Brain microvascular endothelial cell (primary cell): ENCODE measurements at regions not wholly inside any gene's neighbourhood (a gene's known extent, or its start where the extent isn't known, plus 50 kb on each side); places are given as distances from the start of the nearest gene placed in this dataset.

ENCODE experiments used
- DNase-seq: peaks from one replicate; pipeline ENCODE4 v3.0.0-alpha.2; 2020
- H3K27ac ChIP-seq: fragments of 250-450 bp; sonication (Bioruptor Pico); 2 replicates; pipeline ENCODE4 v1.5.1; 2020; ENCODE audit warnings: mild to moderate bottlenecking, moderate library complexity
- H3K27me3 ChIP-seq: fragments of 250-450 bp; sonication (Bioruptor Pico); replicated peaks from 2 replicates; pipeline ENCODE4 v1.5.1; 2020; ENCODE audit warnings: mild to moderate bottlenecking
- H3K36me3 ChIP-seq: fragments of 250-450 bp; sonication (Bioruptor Pico); replicated peaks from 2 replicates; pipeline ENCODE4 v1.5.1; 2020; ENCODE audit warnings: mild to moderate bottlenecking
- H3K4me3 ChIP-seq: 2 replicates; pipeline ENCODE4 v1.5.1; 2011; ENCODE audit warnings: low read depth, mild to moderate bottlenecking, control low read depth, low read length, moderate library complexity
- CTCF ChIP-seq: IDR thresholded peaks from 2 replicates; pipeline ENCODE4 v1.5.1; 2011; ENCODE audit warnings: low read depth, mild to moderate bottlenecking, moderate library complexity, low read length, control low read depth, inconsistent platforms; ENCODE audit errors: missing control alignments
- in situ Hi-C: cut with HindIII; loops from 2 replicates; pipeline ENCODE4 v1.10.0; 2017; ENCODE audit warnings: low sequenced_read_pairs, low pct_ligation_motif_present

DNA sequence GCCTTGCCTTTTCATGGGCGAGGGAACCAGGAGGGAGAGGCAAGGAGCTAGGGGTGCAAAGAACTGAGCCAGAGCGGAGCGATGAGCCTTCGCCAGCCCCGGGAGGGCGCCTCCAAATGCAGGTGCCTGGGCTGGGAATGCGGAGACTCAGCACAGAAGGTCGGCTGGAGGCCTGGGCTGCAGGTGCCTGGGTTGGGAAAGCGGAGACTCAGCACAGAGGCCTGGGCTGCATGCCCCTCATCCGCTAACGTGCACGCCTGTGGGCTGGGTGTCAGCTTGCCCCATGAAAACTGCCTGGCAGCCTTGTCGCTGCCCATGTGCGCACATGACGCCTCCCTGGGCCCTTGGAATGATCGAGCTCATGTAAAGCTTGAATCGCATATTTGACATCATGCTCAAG is 51.8 kb downstream of the POM121L12 start:
- no peak for DNase-seq
- Histone ChIP-seq H3K4me3 (no peak overlapping the region), H3K27me3 (no peaks in the 10 kb centered on the region), H3K27ac (no peak overlapping the region), H3K36me3 (no peaks in the 10 kb centered on the region)
- TF ChIP-seq CTCF = no peak
- in situ Hi-C loops = no loop called here

DNA sequence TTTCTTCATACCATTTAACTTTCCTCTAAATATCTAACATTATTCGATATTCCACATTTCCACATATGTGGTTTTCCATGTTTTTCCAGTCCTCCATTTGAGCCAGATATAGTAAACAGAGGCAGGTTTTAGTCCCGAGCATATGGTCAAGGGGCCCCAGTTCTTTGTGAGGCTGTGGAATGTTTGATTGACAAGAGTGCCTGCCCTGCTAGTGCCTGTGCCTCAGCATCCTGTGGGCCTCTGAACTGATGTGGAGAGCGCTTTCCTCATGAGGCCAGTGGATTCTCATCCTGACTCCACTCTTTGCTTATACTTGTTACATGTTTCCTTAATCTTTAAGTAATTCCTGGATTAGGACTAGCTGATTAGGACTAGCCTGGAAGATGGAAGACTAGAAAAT is 58.8 kb downstream of the POM121L12 start:
- H3K4me3 ChIP-seq = no peak overlapping the region
- no peak overlapping the region for H3K27ac ChIP-seq
- H3K36me3 ChIP-seq = no peaks in the 10 kb centered on the region
- in situ Hi-C loops = no loop called here
- H3K27me3 ChIP-seq = no peaks in the 10 kb centered on the region
- DNase-seq = no peak
- no peak for TF ChIP-seq CTCF

DNA sequence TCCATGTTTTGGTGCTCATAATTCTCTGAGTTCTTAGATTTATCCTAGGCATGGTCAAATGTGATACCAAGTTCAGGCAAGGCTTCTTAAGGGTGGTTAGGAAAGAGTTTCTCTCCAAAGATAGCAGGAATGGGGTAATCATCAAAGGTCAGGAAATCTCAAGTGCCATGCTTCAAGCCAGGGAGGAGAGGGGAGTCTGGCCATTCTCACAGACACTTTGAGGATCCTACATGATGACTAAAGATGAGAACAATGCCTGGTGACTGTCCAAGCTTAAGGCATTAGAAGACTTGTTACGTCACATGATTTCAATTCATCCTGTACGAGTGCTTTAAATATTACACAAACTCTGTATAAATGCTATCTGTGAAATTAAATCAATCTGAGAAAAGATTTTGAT is 59.4 kb downstream of the POM121L12 start:
- no peak overlapping the region for H3K27ac ChIP-seq

DNA sequence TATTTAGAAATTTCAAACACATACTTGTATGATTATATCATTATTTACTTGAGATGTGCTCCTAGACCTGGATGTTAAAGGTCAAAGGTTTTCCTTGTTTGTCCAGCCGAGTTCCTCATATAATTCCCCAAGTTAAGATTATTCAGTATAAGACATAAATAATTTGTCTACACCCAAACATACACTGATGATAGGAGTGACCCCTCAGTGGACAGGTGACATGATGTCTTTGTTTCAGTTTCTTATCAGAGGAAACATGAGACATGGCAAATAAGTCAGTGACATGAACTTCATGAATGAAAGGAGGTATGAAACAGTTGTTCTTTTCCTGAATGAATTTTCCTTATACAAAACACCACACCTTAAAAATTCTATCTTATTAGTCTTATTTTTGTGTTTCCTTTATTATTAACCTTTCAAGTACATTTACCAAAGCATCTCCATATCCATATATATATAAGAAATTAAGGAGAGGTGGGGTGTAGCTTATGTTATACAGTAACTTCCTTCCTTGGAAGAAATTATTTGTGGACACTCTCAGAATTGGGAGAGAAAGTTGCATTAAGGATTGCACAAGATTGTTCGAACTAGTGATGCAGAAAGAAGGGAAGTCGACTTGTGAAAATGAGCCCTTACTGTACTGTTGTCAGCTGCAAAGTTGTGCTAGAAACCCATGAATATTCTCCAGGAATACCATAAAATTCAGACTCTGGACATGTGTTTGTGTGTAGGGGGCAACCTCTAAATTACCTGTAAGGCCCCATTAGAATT is 60.5 kb downstream of the POM121L12 start:
- no peaks in the 10 kb centered on the region for H3K36me3 ChIP-seq
- no peak for TF ChIP-seq CTCF
- H3K27ac ChIP-seq = no peak overlapping the region
- H3K27me3 ChIP-seq = no peaks in the 10 kb centered on the region
- in situ Hi-C loops = no loop called here
- no peak overlapping the region for H3K4me3 ChIP-seq
- DNase-seq = no peak

More for the DNA sequence above, 59.4 kb downstream of the POM121L12 start:
- TF ChIP-seq CTCF = no peak
- no peaks in the 10 kb centered on the region for H3K36me3 ChIP-seq
- in situ Hi-C loops = no loop called here
- no peak for DNase-seq
- no peak overlapping the region for H3K4me3 ChIP-seq
- no peaks in the 10 kb centered on the region for H3K27me3 ChIP-seq

DNA sequence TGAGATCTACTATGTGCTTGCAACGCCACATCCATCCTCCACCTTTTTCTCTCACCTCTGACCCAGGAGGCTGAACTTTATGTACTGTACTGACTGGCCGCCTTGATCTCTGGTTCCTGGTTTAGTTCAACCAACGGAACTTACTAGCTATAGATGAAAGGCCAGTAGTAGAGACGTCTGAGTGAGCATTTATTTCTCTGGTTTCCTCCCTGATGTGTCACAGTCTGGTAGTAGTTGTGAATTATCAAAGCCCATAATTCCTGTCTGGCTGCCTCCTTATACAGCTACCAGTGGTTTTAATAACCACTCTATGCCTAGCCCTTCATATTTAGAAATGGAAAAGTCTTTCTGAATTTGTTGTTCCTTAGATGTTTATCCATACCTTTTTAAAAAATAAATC is 64.7 kb downstream of the POM121L12 start:
- no peaks in the 10 kb centered on the region for H3K27me3 ChIP-seq
- no peak overlapping the region for H3K27ac ChIP-seq
- no peak for TF ChIP-seq CTCF
- H3K36me3 ChIP-seq = no peaks in the 10 kb centered on the region
- no peak overlapping the region for H3K4me3 ChIP-seq
- no peak for DNase-seq
- in situ Hi-C loops = no loop called here

GRCh38 chr7:53101026-53101425 is 65.6 kb downstream of the POM121L12 start:
- H3K27me3 ChIP-seq = no peaks in the 10 kb centered on the region
- H3K4me3 ChIP-seq = no peak overlapping the region
- no peak for TF ChIP-seq CTCF
- H3K27ac ChIP-seq = no peak overlapping the region
- DNase-seq = no peak
- no peaks in the 10 kb centered on the region for H3K36me3 ChIP-seq
- in situ Hi-C loops = no loop called here
